B cell (primary cell): ENCODE measurements at regions not wholly inside any gene's neighbourhood (a gene's known extent, or its start where the extent isn't known, plus 50 kb on each side); places are given as distances from the start of the nearest gene placed in this dataset.

Experiments
- CTCF ChIP-seq: fragments of 200-600 bp; IDR thresholded peaks from one replicate; pipeline ENCODE4 v1.8.0; 2022; ENCODE audit warnings: antibody characterized with exemption, mild to moderate bottlenecking
- EZH2 ChIP-seq: IDR thresholded peaks from 2 replicates; pipeline ENCODE4 v1.6.1; 2012; ENCODE audit warnings: borderline replicate concordance, low read depth, mild to moderate bottlenecking, moderate library complexity, low read length; ENCODE audit not compliant: insufficient read depth, poor library complexity, severe bottlenecking

- TF ChIP-seq CTCF (no peak), EZH2 (no peak)
Observed at GRCh38 chr21:17197996-17198395, 314.8 kb upstream of the CXADR start.
